Left renal pelvis (tissue), 4 donors: ENCODE measurements at regions not wholly inside any gene's neighbourhood (a gene's known extent, or its start where the extent isn't known, plus 50 kb on each side); places are given as distances from the start of the nearest gene placed in this dataset.

Experiments
- DNase-seq, 4 donors: peaks; one replicate each; pipeline ENCODE4 v3.0.0-alpha.2; 2013; ENCODE audit warnings: low read depth in 4 of 4, low spot score in 3 of 4

DNA sequence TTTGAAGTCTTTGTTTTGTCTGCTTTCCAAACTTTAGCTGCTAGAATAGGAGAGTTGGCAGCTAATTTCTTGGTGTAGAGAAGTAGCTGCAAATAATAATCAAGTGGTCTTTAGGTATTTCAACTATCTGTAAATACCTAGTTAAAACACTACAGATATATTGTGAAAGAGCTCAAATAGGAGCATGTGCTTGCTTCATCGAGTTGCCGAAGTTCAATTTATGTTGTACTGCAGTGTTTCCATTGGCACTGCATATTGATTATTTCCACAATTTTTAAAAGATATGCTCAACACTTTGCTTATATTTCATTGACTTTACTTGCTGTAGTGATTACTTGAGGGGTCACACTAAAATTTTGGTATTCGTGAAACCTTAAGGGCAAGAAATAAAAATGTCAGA is 131.6 kb upstream of the BMP4 start:
- DNase-seq, result no peak

DNA sequence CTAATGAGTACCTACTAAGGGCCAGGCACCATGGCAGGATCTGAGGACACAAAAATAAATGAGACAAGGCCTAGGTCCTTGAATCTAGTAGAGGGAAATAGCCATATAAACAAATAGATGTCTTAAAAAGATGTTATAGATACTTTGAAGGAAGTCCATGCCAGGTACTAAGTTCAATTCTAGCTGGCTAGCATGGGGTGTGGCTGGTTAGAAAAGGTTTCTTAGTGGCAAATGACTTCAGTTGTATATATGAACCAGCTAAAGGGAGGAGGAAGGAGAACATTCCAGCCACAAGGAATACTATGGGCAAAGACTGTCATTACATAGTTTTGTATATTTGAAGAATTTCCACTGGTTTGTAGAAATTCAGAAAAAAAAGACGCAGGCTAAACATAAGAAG is 133.6 kb upstream of the BMP4 start:
- no peak for DNase-seq

DNA sequence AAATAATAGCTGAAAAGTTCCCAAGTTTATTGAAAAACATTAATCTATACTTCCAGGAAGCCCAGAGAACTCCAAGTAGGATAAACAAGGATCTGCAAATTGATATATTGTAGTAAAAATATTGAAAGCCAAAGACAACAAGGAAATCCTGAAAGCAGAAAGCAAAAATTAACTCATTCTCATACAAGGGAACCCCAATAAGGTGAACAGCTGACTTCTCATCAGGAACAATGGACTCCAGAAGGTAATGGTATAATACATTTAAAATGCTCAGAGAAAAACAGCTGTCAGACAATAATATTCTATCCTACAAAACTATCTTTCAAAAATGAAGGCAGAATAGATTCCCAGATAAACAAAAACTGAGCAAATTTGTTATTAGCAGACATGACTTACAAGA is 138.1 kb upstream of the BMP4 start:
- no peak for DNase-seq

DNA sequence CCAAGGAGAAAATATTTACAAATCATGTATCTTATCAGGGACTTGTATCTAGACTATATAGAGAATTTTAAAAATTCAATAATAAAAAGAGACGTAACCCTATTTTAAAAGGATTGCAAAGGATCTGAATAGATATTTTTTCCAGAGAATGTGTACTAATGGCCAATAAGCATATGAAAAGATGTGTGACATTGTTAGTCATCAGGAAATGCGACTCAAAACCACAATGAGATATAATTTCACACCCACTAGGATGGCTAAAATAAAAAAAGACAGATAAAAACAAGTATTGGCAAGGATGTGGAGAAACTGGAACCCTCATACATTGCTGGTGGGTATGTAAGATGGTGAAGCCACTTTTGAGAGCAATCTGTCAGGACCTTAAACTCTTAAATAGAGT is 141.9 kb upstream of the BMP4 start:
- no peak for DNase-seq

DNA sequence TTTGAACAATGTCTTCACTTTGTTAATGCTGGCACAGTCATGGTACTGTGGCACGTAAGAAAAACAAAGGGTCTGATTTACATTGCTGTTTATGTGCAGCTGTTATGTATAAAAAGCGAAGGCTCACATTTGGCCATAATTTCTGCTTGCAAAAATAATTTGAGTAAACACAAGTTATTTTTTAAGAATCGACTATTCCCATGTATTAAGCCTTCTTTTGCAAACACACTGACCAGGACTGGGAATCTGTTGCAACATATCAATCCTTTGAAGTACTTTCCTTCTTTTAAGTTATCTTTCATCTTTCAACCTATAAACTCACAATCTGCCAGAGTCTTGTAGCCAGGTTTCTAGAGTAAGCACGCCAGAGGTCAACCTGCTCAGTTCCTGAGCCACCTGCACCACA is 145.4 kb upstream of the BMP4 start:
- no peak for DNase-seq

DNA sequence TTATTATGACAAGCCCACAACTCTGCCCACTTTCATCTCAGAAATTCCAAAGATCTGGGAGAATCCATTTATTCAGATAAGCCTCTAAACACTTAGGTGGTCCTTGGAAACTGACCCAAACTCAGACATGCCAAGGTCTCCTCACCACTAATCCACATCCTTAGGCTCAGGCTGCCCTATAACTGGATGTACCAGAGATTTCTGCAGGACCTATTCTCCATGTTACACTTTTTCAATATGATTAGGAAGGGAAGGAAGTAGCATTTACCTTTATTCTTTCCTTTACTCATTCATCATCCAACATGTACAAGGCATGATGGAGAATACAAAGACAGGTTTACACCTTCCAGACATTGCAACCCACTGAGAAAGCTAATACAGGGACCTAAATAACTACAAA is 145.9 kb upstream of the BMP4 start:
- no peak for DNase-seq

DNA sequence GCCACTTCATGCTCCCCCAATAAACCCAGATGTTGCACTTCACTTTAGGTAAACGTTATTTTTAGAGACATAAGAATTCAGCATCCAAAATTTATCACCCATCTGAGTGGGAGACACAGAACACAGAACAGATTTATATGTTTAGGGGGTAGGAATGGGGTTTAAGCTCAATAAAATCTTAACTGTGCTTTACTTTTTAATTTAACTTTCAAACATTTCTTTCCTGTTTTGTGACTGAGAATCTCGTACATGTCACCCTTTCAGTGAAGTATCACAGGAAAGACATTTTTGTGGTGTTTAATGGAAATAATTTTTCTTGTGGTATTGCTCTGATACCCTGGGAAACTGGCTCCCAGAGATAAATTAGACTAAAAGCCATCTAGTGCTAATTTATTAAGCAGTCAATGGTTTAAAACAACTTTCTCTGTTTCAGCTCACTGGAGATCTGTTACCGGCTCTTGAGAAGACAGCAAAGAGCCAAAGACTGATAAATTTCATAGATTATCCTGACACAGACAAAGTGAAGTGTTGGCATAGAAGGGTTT is 148.0 kb upstream of the BMP4 start:
- no peak for DNase-seq

DNA sequence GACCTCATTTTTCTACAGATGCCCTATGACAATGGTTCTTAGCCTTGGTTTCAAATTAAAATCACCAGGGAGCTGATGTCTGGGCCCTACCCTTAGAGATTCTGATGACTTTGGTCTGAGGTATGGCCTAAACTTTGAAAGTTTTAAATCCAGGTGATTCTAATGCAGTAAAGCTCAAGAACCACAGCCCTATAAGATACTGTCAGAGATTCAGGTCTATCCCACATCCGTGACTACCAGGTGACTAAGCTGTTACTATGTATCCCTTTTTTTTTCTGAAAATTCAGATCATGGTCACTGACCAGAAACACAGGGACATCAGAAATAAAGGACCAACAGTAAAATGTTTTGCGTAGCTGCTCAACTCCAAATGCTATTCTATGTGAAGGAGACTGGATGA is 148.8 kb upstream of the BMP4 start:
- no peak for DNase-seq

DNA sequence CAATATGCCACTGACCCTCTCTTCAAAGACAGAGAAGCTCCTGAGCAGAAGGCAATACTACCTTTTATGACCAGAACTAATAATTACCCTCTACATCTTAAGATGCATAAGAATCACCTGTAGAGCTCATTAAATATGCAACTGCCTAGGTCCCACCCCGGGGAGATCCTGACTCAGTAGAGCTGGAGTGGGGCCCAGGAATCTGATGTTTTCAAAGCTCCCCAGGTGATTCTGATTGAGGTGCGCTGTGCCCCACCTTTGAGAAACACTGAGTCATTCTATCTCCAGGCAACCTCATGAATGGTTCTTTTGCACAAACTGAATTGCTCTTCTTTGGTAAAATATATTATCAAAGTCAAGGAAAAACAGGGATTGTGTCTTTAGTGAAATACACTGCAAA is 149.3 kb upstream of the BMP4 start:
- no peak for DNase-seq

DNA sequence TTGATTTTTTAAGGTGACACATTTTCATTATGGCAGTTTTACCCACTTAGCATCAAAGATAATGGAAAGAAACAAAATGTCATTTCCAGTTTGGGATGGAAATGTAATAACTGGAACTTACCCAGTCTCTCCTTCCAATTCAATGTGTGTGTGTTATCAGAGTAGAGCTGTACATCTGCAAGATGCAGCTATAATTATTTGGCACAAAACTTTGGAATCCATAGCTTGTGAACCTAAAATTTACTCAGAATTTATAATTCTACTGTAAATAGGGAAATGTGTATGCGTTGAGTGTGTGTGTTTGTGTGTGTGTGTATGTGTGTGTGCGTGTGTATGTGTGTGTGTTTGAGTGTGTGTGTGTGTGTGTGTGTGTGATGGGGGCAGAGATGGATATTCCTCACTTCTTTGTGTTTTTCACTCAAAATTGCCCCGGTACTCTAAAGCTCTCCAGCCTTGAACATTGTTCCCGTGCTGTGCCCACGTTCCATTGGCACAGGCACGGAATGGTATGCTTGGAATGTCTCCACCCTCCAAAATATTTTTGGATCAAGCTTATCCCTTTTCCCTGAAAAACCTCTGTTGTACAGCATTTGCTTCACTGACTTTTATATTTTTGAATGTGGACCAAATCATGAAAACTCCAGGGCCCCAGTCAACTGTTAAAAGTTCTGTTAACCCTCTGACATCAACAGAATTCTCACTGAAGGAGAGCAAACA is 150.2 kb upstream of the BMP4 start:
- DNase-seq, result no peak

DNA sequence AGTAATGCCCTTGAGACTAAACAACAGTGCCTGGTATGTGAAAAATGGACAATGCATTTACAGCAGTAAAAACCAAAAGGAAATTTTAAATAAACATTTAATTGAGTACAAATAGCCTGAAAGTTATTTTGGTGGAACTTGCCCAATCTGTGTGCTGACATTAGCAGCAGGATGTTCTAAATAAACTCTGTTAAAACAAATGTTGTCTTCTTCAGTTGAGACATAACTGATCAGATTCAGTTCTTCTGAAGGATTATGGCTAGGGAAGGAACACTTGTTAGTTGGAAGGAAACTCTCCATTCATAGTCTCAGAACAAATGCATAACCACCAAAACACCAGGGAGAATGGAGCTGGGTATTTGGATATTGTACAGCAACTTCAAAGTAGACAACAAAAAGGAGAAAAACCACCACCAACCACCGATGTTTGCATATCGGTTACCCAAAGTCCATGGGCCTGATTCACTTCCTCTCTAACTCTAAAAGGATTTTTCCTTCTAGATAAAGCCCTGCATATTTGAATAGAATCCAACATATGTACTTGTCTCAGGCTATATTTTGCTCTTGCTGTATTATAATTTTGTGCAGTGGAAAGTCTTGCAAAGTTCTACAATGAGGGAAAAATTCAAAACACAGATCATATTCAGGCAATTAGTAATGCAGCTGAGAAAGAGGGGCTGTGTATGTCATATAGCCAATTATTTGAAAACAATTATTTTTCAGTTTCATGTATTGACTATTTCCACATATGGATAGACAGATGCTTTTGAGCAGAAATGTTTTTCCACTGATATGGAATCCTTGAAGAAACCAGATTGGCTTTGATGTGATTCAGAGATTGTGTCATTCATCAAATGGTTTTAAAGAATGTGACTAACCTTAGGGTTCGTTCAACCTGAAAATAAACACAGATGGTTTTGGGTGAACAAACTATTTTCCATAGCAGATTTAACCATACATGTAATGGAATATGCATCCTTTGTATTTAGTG is 152.2 kb upstream of the BMP4 start:
- no peak for DNase-seq

DNA sequence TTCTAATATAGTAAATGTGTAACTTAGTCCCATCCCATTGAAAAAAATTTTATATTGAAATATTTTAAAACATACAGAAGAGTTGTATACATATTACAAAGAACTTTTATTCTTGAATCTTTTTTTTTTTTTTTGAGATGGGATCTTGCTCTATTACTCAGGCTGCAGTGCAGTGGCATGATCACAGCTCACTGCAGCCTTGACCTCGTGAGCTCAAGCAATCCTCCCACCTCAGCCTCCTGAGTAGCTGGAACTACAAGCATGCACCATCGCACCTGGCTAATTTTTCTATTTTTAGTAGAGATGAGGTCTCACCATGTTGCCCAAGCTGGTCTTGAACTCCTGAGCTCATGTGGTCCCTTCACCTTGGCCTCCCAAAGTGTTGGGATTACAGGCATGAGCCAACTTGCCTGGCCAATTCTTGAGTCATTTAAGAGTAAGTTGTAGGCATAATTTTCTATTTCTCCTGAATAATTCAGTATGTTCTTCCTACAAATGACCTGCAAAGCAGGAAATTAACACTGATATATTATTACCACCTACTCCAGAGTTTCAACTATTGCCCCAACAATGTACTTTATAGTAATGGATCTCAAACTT is 153.0 kb upstream of the BMP4 start:
- DNase-seq, result no peak

DNA sequence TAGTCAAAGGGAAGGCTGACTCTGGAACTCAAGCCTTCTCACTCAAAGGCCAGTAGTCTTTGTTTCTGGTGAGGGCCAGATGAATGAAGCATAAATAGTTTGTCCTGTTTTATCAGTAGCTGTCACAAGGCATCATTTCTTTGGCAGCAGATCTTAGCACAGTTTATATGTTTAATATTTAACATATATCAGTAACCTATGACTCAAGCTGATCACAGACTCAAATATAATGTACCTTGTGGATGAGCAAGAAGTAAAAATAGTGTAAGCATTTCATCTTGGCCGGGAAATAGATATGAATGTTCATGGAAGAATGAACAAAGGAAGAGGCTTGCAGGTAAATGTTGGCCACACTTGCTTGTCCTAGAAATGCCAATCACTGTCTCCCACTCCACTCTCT is 158.3 kb upstream of the BMP4 start:
- no peak for DNase-seq

DNA sequence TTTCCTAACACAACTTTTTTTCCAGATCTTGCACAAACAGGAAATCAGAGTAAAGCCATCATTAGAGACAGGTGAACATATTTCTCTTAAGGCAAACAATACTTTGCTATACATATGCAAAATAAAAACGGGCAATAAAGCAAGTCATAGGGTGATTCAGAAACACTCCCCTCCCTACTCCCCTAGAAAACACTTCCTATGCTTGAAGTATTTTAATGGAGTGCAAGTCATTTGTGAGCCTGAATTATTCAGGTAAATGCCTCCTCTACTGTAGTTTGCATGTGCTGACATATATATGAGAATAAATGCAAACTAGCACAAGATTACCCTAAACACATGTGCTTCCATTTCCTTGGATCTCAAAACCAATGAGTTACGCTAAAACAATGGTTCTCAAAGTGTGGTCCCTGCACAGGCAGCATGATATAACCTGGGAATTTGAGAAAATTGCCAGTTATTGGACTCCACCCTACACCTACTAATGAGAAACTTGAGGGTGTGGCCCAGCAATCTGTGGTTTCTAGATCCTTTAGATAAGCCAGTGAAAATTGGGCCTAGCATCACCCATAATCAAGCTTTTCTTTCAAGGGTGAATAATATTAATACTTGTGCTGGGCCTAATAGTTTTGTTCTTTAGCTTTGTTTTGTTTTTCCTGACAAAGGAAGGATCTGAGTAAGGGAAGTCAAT is 159.7 kb upstream of the BMP4 start:
- DNase-seq, result no peak

DNA sequence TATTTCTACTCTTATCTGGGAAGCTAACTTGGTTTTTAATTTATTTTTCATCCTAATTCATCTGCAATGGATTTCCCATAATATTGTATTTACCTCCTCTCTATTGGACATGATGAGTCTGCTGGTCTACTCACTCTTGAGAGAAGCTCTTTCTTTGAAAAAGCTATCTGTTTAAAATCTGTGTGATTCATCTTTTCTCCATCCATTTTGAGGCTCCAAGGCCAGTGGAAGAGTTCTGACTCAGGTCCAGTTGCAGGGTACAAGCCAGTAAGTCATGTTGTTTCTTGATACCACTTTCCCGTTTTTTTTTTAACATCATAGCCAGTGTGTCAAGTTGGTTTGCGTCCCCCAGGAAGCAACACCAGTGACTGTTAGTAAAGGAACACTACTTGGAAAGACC is 160.3 kb upstream of the BMP4 start:
- DNase-seq, result no peak

DNA sequence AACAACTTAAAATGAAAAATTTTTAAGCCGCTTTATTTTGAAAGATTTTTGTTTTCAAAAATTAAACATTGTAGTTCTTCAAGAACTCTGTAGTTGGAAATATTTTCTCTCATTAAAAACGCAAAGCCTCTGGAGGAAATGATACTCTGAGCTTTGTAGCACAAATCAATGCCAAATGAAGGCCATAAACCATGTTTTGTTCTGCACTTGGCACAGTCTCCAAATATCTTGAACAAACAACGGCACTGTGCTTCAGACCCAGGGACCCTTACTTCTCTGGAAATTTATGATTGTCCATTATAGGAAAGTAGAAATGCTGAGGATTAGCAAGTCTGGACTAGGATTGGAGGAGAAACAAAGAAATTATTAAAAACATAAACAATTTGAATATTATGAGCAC is 160.8 kb upstream of the BMP4 start:
- DNase-seq, result no peak

DNA sequence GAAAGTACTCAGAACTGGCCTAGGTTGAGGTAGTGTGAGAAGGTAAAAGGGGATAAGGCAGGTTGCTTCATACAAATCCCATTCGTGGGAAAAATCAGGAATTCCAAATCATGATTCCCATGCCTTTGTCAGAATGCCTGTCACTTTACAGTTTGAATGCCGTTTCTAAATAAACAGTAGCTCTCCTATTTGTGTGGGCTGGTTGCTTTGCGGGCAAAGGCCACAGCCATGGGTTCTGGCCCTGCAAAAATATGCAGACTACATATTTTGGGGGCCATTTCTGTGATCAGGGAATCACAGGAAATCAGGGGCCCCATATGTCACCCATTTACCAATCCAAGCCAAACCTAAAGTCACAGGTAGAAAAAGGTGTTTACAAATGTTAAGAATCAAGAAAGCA is 161.3 kb upstream of the BMP4 start:
- no peak for DNase-seq

DNA sequence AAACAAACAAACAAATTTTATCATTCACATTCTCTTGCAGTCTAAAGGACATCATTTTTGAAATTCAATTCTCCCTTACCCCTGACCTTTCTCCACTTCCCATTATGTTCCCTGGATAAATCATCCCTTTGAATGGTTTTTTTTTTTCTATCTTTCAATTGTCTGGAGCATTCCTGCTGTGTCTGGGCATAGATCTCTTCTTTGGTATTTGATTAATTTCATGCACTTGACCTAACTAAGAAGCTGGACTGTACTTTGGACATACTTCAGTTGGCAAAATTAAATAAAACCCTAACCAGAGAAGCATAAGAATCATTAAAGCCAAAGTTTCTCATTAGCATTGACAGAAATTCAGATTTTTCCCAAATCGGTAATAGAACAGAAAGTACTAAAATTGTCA is 163.6 kb upstream of the BMP4 start:
- DNase-seq, result no peak

DNA sequence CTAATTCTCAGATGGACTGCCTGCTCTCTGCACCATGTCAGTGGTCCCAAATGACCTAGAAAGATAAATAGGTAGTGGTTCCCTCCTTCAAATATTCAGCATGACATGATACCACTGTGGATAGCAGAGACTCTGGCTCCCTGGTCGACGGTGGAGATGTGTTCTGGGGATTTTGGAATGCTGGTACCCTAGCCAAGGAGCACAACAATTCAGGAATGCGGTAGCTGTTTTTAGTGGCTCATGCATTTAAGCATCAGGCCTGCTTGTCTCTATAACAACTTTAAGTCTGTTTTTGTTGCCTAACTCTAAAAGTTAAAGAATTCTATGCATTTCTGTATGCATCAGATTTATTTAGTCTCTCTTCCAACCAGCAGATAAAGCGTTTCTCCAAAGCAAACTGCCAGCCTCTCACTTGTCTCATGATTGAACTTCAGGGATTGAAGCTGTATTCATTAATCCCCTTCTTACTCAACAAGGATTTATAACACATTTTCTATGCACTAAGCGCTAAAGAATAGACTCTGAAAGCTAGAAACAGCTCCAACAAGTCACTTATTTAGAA is 164.9 kb upstream of the BMP4 start:
- no peak for DNase-seq

DNA sequence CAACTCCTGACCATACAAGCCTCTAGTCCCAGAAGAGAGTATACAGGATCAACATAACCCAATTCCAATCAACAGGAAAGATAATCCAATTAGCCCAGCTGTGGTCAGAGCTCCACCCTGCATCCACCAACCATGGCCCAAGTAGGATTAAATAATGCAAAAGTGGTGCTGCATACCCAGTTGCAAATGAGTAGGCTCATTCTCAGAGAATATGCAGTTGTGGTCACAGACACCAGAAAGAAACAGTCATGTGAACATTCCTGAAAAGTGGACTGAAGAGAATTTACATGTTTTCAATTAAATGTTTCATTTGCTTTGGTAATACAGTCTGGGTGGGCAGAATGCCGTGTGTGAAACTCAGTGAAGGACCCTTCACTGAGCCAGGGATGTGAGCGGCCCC is 167.2 kb upstream of the BMP4 start:
- DNase-seq, result no peak

DNA sequence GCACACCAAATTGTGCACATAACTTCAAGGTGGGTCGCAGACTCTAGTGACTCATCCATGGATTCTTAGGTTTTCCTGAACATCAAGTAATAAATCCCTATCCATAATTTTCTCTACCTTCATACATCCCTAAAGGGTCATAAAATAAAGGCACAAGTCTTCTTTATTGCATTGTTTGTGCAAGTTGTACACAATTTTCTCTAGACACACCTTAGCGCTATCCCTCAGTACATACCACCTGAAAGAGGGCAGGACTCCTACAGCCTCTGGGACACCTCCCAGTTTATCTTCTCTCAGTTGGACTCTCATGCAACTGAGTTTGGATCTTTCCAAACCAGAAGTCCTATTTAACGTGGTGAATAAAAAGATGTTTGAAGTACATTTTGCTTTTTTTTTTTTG is 168.5 kb upstream of the BMP4 start:
- DNase-seq, result no peak
